ENCODE measurements at regions not wholly inside any gene's neighbourhood (a gene's known extent, or its start where the extent isn't known, plus 50 kb on each side); places are given as distances from the start of the nearest gene placed in this dataset.

DNA sequence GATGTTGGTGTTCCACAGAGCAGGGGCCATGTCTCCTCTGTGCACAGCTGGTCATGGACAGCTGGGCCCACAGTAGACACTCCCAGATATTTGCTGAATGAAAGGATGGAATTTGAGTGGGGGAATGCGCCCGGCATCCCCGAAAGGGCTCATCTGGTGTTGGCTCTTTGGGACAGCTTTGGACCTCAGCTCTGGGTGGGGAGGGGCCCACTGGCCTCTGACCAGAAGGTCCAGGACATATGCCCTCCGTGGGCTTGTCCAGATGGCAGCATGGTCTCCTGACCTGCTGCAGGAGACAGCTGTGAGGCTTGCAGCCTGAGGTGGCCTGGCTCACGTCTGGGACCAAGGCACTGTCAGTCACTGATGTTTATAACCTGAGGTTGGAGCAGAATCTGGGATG is 160.4 kb upstream of the AJAP1 start:
- DNase-seq (ENCODE audit: insufficient read length, low spot score) (no peak), FAIRE-seq (no peak)

GRCh38 chr1:4494558-4494957 is 159.9 kb upstream of the AJAP1 start:
- DNase-seq (ENCODE audit: insufficient read length, low spot score) (no peak), FAIRE-seq (no peak)

DNA sequence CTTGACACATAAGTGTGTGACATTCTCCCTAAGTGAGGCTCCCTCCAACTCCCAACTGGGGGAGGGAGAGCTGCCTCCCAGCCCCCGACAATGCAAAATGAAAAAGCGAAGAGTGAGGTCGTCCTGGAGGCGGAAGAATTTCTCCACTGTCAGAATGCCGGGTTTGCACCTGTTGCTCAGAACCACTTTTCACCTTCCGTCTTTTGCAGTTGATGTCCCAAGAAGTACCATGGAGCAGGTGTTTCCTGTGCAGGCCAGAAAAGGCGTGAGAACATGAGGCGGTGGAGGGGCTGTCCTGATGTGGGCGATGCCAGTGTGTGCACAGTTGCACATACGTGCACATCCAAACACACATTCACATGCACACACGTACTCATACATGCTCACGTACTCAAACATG is 158.6 kb upstream of the AJAP1 start:
- DNase-seq (ENCODE audit: insufficient read length, low spot score) (no peak), FAIRE-seq (no peak)

DNA sequence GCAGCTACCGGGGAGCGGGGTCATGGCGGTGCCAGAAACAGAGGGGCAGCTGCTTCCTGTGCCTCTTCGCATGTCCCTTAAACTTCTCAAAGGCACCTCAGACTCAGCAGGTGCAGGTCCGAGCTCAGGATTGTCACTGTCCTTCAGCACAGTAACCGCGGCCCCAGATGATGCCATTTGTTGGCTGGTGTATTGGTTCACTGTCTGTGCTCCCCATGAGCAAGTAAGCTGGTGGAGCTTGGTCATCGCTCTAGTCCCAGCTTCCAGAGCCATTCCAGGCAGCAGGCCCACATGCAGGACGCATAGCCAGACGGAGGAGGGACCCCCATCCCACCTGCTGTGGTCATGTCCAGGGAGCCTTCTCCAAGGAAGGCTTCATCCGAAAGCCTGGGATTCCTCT is 154.0 kb upstream of the AJAP1 start:
- DNase-seq (ENCODE audit: insufficient read length, low spot score) (no peak), FAIRE-seq (no peak)

DNA sequence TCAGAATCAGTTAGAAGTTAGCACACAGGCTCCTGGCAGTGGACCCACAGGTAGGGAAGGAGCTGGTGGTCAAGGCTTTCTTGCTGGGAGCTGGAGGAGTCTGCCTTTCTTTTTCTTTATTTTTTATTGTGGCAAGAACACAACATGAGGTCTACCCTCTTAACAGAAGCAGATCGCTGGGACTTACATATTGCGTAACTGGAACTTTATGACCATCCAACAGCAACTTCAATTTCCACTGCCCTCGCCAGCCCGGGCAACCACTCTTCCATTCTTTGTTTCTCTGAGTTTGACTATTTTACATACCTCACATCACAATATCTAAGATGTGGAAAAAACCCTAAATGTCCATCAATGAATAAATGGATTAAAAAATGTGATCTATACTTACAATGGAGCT is 147.8 kb upstream of the AJAP1 start:
- FAIRE-seq (no peak), DNase-seq (ENCODE audit: insufficient read length, low spot score) (no peak)

GRCh38 chr1:4509206-4509605 is 145.2 kb upstream of the AJAP1 start:
- DNase-seq (ENCODE audit: insufficient read length, low spot score) (no peak), FAIRE-seq (no peak)

DNA sequence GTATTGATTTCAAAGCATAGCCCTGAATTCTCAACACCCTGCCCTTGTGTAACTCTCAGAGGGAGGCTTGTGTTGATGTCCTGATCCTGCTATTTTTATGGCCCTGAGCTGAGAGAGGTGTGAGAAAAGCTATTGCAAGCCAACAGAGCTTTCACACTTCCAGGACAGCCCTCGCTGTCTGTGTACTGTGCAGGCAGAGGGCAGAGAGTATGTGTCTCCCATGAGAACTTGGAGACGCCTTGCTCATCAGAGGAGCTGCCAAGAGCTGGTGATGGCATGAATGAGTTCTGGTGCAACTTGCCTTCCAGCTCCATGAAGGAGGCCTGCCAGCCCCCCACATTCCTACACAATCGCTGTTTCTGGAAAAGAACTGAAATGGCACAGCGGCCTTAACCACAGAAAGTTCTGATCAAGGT is 144.1 kb upstream of the AJAP1 start:
- FAIRE-seq: no peak
- no peak for DNase-seq (ENCODE audit: insufficient read length, low spot score)

GRCh38 chr1:4511374-4511773 is 143.0 kb upstream of the AJAP1 start:
- DNase-seq (ENCODE audit: insufficient read length, low spot score) (no peak), FAIRE-seq (no peak)

GRCh38 chr1:4512636-4513035 is 141.8 kb upstream of the AJAP1 start:
- no peak for DNase-seq (ENCODE audit: insufficient read length, low spot score)
- FAIRE-seq: no peak

DNA sequence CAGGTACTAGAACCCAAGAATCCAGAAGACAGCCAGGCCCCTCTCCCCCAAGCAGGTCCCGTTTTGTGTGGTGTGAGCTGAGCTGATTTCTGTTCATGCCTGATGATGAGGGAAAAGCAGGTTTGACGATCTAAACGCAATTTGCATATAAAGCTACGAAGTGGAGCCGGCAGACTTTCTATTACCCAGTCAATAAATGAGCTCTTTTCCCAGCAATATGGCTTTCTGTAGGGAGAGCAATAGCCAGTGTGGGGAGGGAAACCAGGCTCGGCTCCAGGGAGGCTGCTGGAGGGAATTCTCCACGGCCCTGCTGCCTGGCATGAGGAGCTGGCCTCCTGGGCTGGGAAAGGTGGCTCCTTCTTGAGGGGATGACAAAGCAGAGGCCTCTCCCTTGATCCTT is 140.7 kb upstream of the AJAP1 start:
- FAIRE-seq (no peak), DNase-seq (ENCODE audit: insufficient read length, low spot score) (no peak)

DNA sequence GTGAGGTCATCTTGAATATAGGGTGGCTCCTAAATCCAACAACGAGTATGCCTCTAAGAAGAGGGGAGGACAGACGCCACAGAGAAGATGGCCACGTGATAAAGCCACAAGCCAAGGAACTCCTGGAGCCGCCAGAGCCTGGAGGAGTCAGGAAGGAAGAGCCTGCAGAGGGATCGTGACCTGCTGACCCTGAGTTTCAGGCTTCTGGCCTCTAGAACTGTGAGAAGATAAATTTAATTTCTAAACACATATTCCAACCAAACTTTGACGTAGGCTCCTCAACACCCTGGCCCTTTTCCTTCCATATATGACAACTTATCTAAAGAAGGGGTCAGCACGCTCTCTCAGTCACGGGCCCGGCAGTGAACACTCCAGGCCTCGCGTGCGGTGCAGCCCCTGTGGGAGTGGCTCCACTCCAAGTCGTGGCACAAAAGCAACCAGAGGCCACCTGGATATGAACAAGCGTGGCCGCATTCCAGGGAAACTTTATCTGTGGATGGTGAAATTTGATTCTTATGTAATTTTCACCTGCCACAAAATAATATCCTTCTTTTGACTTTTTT is 138.6 kb upstream of the AJAP1 start:
- FAIRE-seq (no peak), DNase-seq (ENCODE audit: insufficient read length, low spot score) (no peak)

- FAIRE-seq: no peak
- no peak for DNase-seq (ENCODE audit: insufficient read length, low spot score)
Measured at GRCh38 chr1:4516596-4516995, 137.8 kb upstream of the AJAP1 start.

DNA sequence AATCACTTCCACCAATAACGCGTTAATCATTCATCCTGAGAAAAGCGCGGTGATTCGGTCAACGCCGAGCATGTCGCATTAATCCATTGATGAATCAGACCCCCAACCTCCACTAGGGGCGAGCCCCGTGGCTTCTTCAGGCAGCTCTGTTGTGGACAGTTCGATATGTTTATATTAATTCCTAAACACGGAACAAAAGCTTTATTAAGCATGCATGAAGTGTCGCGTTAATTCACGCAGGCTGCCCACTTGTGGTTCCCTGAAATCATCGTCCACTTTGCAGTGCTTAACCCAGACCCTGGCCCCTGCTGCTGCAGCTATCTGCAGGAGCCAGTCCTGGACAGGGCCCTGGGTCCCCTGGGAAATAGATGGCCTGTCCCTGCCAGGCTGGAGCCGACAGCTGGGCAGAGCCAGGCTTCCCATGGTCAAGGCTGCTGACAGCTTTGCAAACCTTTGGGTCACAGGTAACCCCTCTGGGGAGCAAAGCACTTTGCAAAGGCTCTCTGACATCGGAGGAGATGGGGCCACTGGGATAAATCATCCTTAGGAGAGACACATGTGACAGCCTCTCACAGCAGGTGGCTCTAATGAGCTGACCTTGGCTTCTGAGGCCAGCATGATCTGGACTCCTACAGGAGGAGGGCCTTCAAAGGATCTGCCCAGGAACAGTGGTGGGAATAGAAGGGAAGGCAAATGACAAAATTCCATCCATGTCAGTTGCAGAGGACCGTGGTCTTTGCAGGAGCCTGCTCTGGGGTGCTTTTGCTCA is 137.0 kb upstream of the AJAP1 start:
- no peak for FAIRE-seq

DNA sequence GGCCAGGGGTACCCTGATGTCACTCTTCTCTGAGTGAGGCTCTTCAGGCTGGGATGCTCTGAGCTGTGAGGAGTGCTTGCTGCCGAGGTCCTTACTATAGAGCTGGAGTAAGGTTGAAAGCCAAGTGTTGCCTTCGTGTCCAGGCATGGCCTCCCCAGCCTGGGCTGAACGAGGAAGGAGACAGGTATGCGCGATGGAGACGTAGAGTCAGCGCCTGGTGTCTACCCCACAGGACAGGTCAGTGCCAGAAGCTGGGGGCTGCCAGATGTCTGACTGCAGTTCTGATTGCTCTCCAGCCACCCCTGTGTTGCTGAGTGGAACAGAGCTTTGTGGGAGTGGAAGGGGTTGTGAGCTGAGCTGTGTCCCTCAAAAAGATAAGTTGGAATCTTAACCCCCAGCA is 135.8 kb upstream of the AJAP1 start:
- DNase-seq (ENCODE audit: insufficient read length, low spot score): no peak
- no peak for FAIRE-seq

More for the DNA sequence above, 137.0 kb upstream of the AJAP1 start:
- no peak for DNase-seq (ENCODE audit: insufficient read length, low spot score)

GRCh38 chr1:4519954-4520353 is 134.5 kb upstream of the AJAP1 start:
- FAIRE-seq (no peak), DNase-seq (ENCODE audit: insufficient read length, low spot score) (no peak)

DNA sequence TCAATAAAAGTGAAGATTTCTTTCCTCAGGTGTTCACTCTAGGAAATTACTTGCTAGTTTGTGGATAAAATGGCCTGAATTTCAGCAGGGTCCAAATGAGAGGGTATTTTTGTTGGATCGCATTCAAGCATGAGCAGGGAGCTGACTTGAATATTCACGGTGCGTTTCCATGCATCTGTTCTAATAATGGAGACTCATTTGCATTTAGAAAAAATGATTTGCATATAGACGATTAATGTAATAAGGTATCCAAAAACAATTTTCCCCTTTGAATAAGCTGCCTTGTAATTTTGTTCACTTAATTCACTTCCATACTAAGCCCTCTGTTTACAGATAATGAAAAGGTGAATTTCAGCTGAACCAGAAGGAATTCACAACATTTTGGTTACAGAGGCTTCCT is 130.9 kb upstream of the AJAP1 start:
- no peak for FAIRE-seq
- no peak for DNase-seq (ENCODE audit: insufficient read length, low spot score)

DNA sequence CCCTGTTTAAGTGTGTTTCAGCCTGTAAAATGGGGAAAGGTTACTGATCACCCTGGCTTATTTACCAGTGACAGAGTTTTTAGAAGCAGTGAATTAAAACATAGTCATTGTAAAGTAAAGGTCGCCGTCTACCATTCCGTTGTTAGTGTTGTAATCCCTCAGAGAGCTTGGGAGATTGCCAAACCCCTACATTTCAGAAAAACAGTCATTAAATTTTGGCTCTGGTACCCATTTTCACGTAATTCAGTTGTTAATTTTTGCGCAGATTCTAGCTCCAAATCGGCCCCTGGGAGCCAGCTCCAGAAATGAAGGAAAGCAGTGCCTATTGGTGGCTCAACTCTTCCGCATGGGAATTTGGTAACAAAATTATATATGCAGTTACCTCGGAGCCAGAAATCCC is 127.7 kb upstream of the AJAP1 start:
- FAIRE-seq: no peak
- DNase-seq (ENCODE audit: insufficient read length, low spot score): no peak

GRCh38 chr1:4527819-4528218 is 126.6 kb upstream of the AJAP1 start:
- FAIRE-seq (no peak), DNase-seq (ENCODE audit: insufficient read length, low spot score) (no peak)

DNA sequence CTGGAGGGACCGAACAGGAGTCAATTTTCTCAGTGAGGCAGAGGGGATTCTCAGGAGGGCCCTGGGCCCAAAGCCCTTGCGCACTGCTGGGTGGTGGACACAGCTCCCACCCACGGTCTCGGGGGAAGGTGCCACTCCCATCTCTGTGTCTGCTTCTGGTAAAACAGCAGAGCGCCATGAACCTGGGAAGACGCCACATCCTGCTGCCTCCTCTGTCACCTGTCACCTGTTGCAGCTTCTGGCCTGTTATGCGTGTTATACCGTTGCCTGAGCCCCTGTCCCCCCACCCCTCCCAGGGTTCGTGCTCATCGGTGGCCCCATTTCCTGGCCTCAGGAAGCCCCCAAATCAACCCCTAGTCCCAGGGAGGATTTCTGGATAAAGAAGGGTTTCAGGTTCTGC is 125.8 kb upstream of the AJAP1 start:
- no peak for DNase-seq (ENCODE audit: insufficient read length, low spot score)

GRCh38 chr1:4529446-4530165 is 124.8 kb upstream of the AJAP1 start:
- FAIRE-seq (no peak), DNase-seq (ENCODE audit: insufficient read length, low spot score) (no peak)

More for the DNA sequence above, 125.8 kb upstream of the AJAP1 start:
- no peak for FAIRE-seq

DNA sequence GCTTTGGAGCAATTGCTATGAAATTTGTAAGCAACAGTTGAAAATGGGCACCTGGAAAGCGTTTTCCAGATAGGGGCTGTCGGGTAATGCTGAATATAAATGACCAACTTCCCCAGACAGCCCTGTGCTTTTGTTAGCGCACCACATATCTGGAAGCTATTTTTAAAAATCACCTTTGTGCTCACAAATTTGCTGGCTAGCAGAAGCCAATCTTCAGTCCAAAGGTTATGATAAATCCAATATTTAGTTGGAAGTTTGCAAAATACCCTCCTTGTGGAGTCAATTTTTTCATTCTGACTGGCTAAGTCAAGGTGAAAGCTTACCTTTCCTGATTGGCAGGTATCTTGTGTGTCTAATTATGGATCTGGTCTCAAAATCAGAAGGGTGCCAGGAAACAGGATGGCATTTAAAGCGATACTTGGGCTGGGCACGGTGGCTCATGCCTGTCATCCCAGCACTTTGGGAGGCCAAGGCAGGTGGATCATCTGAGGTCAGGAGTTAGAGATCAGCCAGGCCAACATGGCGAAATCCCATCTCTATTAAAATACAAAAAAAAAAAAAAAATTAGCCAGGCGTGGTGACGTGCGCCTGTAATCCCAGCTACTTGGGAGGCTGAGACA is 124.1 kb upstream of the AJAP1 start:
- DNase-seq (ENCODE audit: insufficient read length, low spot score): no peak
- no peak for FAIRE-seq

GRCh38 chr1:4531842-4532241 is 122.6 kb upstream of the AJAP1 start:
- DNase-seq (ENCODE audit: insufficient read length, low spot score) (no peak), FAIRE-seq (no peak)

All from GM19239 (cell line).